H9 (cell line): ENCODE measurements at regions not wholly inside any gene's neighbourhood (a gene's known extent, or its start where the extent isn't known, plus 50 kb on each side); places are given as distances from the start of the nearest gene placed in this dataset.

Source experiments
- DNase-seq: peaks from one replicate; pipeline ENCODE4 v3.0.0-alpha.2; 2017
- H2AFZ ChIP-seq: one replicate; pipeline ENCODE4 v1.6.1; 2013; ENCODE audit warnings: mild to moderate bottlenecking, low read length, control low read depth, moderate library complexity
- H2AK5ac ChIP-seq: 2 replicates; pipeline ENCODE4 v1.6.1; 2013; ENCODE audit warnings: low read length, control low read depth, mixed read lengths; ENCODE audit not compliant: insufficient read length
- H2BK120ac ChIP-seq: one replicate; pipeline ENCODE4 v1.6.1; 2013; ENCODE audit warnings: low read depth, mild to moderate bottlenecking, low read length, control low read depth, inconsistent platforms; ENCODE audit not compliant: poor library complexity, severe bottlenecking
- H2BK12ac ChIP-seq: 2 replicates; pipeline ENCODE4 v1.6.1; 2013; ENCODE audit warnings: low read length, control low read depth, mixed read lengths, low read depth; ENCODE audit not compliant: insufficient read length
- H2BK15ac ChIP-seq: 2 replicates; pipeline ENCODE4 v1.6.1; 2013; ENCODE audit warnings: low read depth, low read length, control low read depth
- H2BK20ac ChIP-seq: one replicate; pipeline ENCODE4 v1.6.1; 2013; ENCODE audit warnings: low read depth, mild to moderate bottlenecking, low read length, control low read depth, inconsistent platforms; ENCODE audit not compliant: poor library complexity, severe bottlenecking
- H2BK5ac ChIP-seq: 2 replicates; pipeline ENCODE4 v1.6.1; 2013; ENCODE audit warnings: low read length, control low read depth, mixed read lengths; ENCODE audit not compliant: insufficient read length
- H3K14ac ChIP-seq: 2 replicates; pipeline ENCODE4 v1.6.1; 2013; ENCODE audit warnings: low read length, control low read depth; ENCODE audit not compliant: insufficient read depth
- H3K18ac ChIP-seq: 2 replicates; pipeline ENCODE4 v1.6.1; 2013; ENCODE audit warnings: low read depth, mild to moderate bottlenecking, mixed read lengths, low read length, control low read depth; ENCODE audit not compliant: insufficient read length
- H3K23ac ChIP-seq: 2 replicates; pipeline ENCODE4 v1.6.1; 2013; ENCODE audit warnings: low read length, control low read depth, mixed read lengths, low read depth; ENCODE audit not compliant: insufficient read length
- H3K23me2 ChIP-seq: 2 replicates; pipeline ENCODE4 v1.6.1; 2013; ENCODE audit warnings: low read depth, mild to moderate bottlenecking, mixed read lengths, low read length, control low read depth; ENCODE audit not compliant: insufficient read length, poor library complexity, severe bottlenecking
- H3K27ac ChIP-seq: 2 replicates; pipeline ENCODE4 v1.5.1; 2013; ENCODE audit warnings: low read length, control low read depth, mixed read lengths, low read depth; ENCODE audit not compliant: insufficient read length
- H3K27me3 ChIP-seq: 2 replicates; pipeline ENCODE4 v1.6.1; 2013; ENCODE audit warnings: low read length, control low read depth, inconsistent platforms; ENCODE audit not compliant: insufficient read depth
- H3K4ac ChIP-seq: 2 replicates; pipeline ENCODE4 v1.6.1; 2013; ENCODE audit warnings: low read depth, mild to moderate bottlenecking, control low read depth, inconsistent platforms, low read length, moderate library complexity
- H3K4me1 ChIP-seq: 2 replicates; pipeline ENCODE4 v1.6.1; 2013; ENCODE audit warnings: low read length, control low read depth, inconsistent platforms; ENCODE audit not compliant: insufficient read depth
- H3K4me2 ChIP-seq: 2 replicates; pipeline ENCODE4 v1.6.1; 2013; ENCODE audit warnings: low read length, control low read depth, mixed read lengths; ENCODE audit not compliant: insufficient read length, insufficient read depth
- H3K56ac ChIP-seq: 2 replicates; pipeline ENCODE4 v1.6.1; 2013; ENCODE audit warnings: low read depth, mild to moderate bottlenecking, mixed read lengths, low read length, control low read depth; ENCODE audit not compliant: insufficient read length
- H3K79me1 ChIP-seq: 2 replicates; pipeline ENCODE4 v1.6.1; 2013; ENCODE audit warnings: low read depth, mild to moderate bottlenecking, moderate library complexity, low read length, control low read depth, inconsistent platforms; ENCODE audit not compliant: insufficient read depth, poor library complexity, severe bottlenecking
- H3K79me2 ChIP-seq: 2 replicates; pipeline ENCODE4 v1.6.1; 2013; ENCODE audit warnings: low read length, control low read depth, inconsistent platforms; ENCODE audit not compliant: insufficient read depth
- H3K9ac ChIP-seq: 2 replicates; pipeline ENCODE4 v1.6.1; 2013; ENCODE audit warnings: low read length, control low read depth, mixed read lengths; ENCODE audit not compliant: insufficient read length; ENCODE audit errors: extremely low read depth
- H3K9me3 ChIP-seq: one replicate; pipeline ENCODE4 v1.6.1; 2013; ENCODE audit warnings: low read depth, low read length, inconsistent platforms; ENCODE audit not compliant: control insufficient read depth
- H3T11ph ChIP-seq: one replicate; pipeline ENCODE4 v1.6.1; 2013; ENCODE audit warnings: mild to moderate bottlenecking, low read length, control low read depth, inconsistent platforms
- H4K20me1 ChIP-seq: one replicate; pipeline ENCODE4 v1.6.1; 2013; ENCODE audit not compliant: control insufficient read depth, insufficient read length, insufficient read depth
- H4K5ac ChIP-seq: 2 replicates; pipeline ENCODE4 v1.6.1; 2013; ENCODE audit warnings: low read depth, mild to moderate bottlenecking, mixed read lengths, low read length, control low read depth; ENCODE audit not compliant: insufficient read length
- H4K8ac ChIP-seq: replicated peaks from 2 replicates; pipeline ENCODE4 v1.6.1; 2013; ENCODE audit warnings: low read length, control low read depth, mixed read lengths, low read depth; ENCODE audit not compliant: insufficient read length
- H4K91ac ChIP-seq: 2 replicates; pipeline ENCODE4 v1.6.1; 2013; ENCODE audit warnings: low read depth, mild to moderate bottlenecking, moderate library complexity, mixed read lengths, low read length, control low read depth; ENCODE audit not compliant: insufficient read length
- H3K27ac Mint-ChIP-seq, 3 experiments: 2 replicates in 2 of 3; 3 replicates in 1 of 3; pipeline ENCODE4 v1.8.0; 2020 to 2021; ENCODE audit warnings: mixed read lengths in 3 of 3, mild to moderate bottlenecking in 1 of 3, moderate library complexity in 1 of 3
- H3K27me3 Mint-ChIP-seq: 2 replicates; pipeline ENCODE4 v1.8.0; 2021; ENCODE audit warnings: low read depth, mild to moderate bottlenecking, moderate library complexity, mixed read lengths
- H3K36me3 Mint-ChIP-seq, 3 experiments: 2 replicates in 2 of 3; 3 replicates in 1 of 3; pipeline ENCODE4 v1.8.0; 2020 to 2021; ENCODE audit warnings: low read depth in 3 of 3, mixed read lengths in 3 of 3; ENCODE audit not compliant: insufficient read depth in 1 of 3
- H3K4me1 Mint-ChIP-seq, 2 experiments: 2 replicates each; pipeline ENCODE4 v1.8.0; 2020; ENCODE audit warnings: mixed read lengths in 2 of 2
- H3K4me3 Mint-ChIP-seq, 2 experiments: 2 replicates in 1 of 2; 3 replicates in 1 of 2; pipeline ENCODE4 v1.8.0; 2020 to 2021; ENCODE audit warnings: mild to moderate bottlenecking in 2 of 2, mixed read lengths in 2 of 2, moderate library complexity in 1 of 2
- H3K9me3 Mint-ChIP-seq, 2 experiments: 2 replicates in 1 of 2; 3 replicates in 1 of 2; pipeline ENCODE4 v1.8.0; 2020; ENCODE audit warnings: mild to moderate bottlenecking in 2 of 2, mixed read lengths in 2 of 2, moderate library complexity in 1 of 2
- CTCF ChIP-seq: fragments of 200-600 bp; sonication (generic); conservative IDR thresholded peaks from 3 replicates; pipeline ENCODE4 v1.8.0; 2021; ENCODE audit warnings: antibody characterized with exemption, mild to moderate bottlenecking
- WGBS: extraction: QIAGEN DNeasy Blood & Tissue Kit; methylation state at CpG from one replicate; pipeline ENCODE4 v1.1.7; 2013; ENCODE audit warnings: missing lambda C conversion rate, low lambda C conversion rate, mixed read lengths; ENCODE audit not compliant: insufficient read length; ENCODE audit errors: extremely low coverage; 5-methylcytosine and 5-hydroxymethylcytosine counted together

DNA sequence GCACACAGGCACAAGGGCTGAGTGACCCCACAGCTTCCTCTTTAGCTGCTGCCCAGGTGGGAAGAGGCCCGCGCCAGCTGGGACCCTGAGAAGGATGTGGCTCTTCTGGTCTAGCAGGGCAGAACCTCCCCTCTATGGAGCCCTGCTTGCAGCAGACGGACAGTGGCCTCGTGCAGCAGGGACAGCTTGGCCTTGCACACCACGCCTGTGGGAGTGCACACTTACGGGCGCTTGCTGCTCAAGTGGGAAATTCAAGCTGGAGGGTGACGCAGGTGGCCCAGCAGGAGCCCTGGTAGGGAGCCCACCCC lies 971.4 kb downstream of the BRD1 start:
- no peaks in the 10 kb centered on the region for H3K79me2 ChIP-seq
- H2AFZ ChIP-seq = no peak overlapping the region

More for the DNA sequence above, 971.4 kb downstream of the BRD1 start:
- Mint-ChIP-seq H3K4me3 (no peak overlapping the region), H3K27me3 (peaks cover 31% of the 10 kb centered on the region), H3K9me3 (peaks cover 12 to 13% of the 10 kb centered on the region in 2 experiments; a peak in 4 of 5 replicates), H3K27ac (no peak overlapping the region), H3K4me1 (peaks cover 0 to 4% of the 10 kb centered on the region in 2 experiments; a peak in 1 of 4 replicates), H3K36me3 (peaks cover 0 to 3% (median 2%) of the 10 kb centered on the region in 3 experiments; a peak in 4 of 7 replicates)
- H3K23me2 ChIP-seq = no peaks in the 10 kb centered on the region
- no peaks in the 10 kb centered on the region for H3K27me3 ChIP-seq
- no peak for DNase-seq
- WGBS = no CpG with 5 or more reads among the region's 8 CpGs
- H2BK15ac ChIP-seq = no peak overlapping the region
- H2AK5ac ChIP-seq = no peak overlapping the region
- no peak overlapping the region for H3K56ac ChIP-seq
- H3K9ac ChIP-seq = no peak overlapping the region
- H3K4me2 ChIP-seq = no peak overlapping the region
- no peak overlapping the region for H3K23ac ChIP-seq
- H4K5ac ChIP-seq = no peak overlapping the region
- H4K91ac ChIP-seq = no peak overlapping the region
- no peak overlapping the region for H2BK120ac ChIP-seq
- no peak overlapping the region for H2BK5ac ChIP-seq
- no peaks in the 10 kb centered on the region for H3K79me1 ChIP-seq
- H4K8ac ChIP-seq = no peak overlapping the region
- TF ChIP-seq CTCF = no peak
- H3K14ac ChIP-seq = no peak overlapping the region
- no peak overlapping the region for H3K4ac ChIP-seq
- H2BK20ac ChIP-seq = no peak overlapping the region
- H2BK12ac ChIP-seq = no peak overlapping the region
- H4K20me1 ChIP-seq = no peaks in the 10 kb centered on the region
- H3K4me1 ChIP-seq = no peaks in the 10 kb centered on the region
- H3K18ac ChIP-seq = no peak overlapping the region
- no peaks in the 10 kb centered on the region for H3K9me3 ChIP-seq
- H3K27ac ChIP-seq = no peak overlapping the region
- H3T11ph ChIP-seq = no peak overlapping the region
